H1 (cell line): ENCODE measurements at regions not wholly inside any gene's neighbourhood (a gene's known extent, or its start where the extent isn't known, plus 50 kb on each side); places are given as distances from the start of the nearest gene placed in this dataset.

Source experiments
- CTCF ChIA-PET: fragments of 300-600 bp; sonication (Branson Sonifier 250); formaldehyde crosslinking; loops from one replicate; lab custom pipeline; 2021; ENCODE audit not compliant: partially characterized antibody; lab: Charles Lee
- POLR2A ChIA-PET: fragments of 300-600 bp; sonication (Branson Sonifier 250); formaldehyde crosslinking; loops from one replicate; lab custom pipeline; 2021; ENCODE audit warnings: inconsistent platforms; ENCODE audit not compliant: partially characterized antibody; lab: Charles Lee
- DNase-seq, 2 experiments: peaks; one replicate each; pipeline versions ENCODE4 v3.0.0 to v3.0.0-alpha.2; 2010 to 2022; ENCODE audit warnings: low spot score in 2 of 2, low read depth in 1 of 2, mixed read lengths in 1 of 2
- FAIRE-seq: peaks from 2 replicates; lab custom pipeline; 2011; peaks lifted over from hg19 to GRCh38; lab: Jason Lieb, UNC
- H2AFZ ChIP-seq: 2 replicates; pipeline ENCODE4 v1.8.1; 2012; ENCODE audit warnings: low read length, inconsistent platforms
- H2AK5ac ChIP-seq: 2 replicates; pipeline ENCODE4 v1.6.1; 2013; ENCODE audit warnings: low read depth, low read length
- H2BK120ac ChIP-seq: replicated peaks from 2 replicates; pipeline ENCODE3; 2013; ENCODE audit warnings: low read depth, low read length, inconsistent platforms
- H2BK12ac ChIP-seq: 2 replicates; pipeline ENCODE4 v1.6.1; 2013; ENCODE audit warnings: low read depth, low read length
- H2BK15ac ChIP-seq: 2 replicates; pipeline ENCODE4 v1.6.1; 2013; ENCODE audit warnings: low read length
- H2BK20ac ChIP-seq: 2 replicates; pipeline ENCODE4 v1.6.1; 2013; ENCODE audit warnings: low read length
- H2BK5ac ChIP-seq: 2 replicates; pipeline ENCODE4 v1.6.1; 2013; ENCODE audit warnings: low read depth, low read length
- H3K14ac ChIP-seq: 2 replicates; pipeline ENCODE4 v1.6.1; 2013; ENCODE audit warnings: inconsistent platforms; ENCODE audit not compliant: insufficient read length
- H3K18ac ChIP-seq: 2 replicates; pipeline ENCODE4 v1.6.1; 2013; ENCODE audit warnings: low read length; ENCODE audit errors: extremely low read depth
- H3K23ac ChIP-seq: 2 replicates; pipeline ENCODE4 v1.6.1; 2013; ENCODE audit warnings: inconsistent platforms; ENCODE audit not compliant: insufficient read length
- H3K23me2 ChIP-seq: 2 replicates; pipeline ENCODE4 v1.6.1; 2013; ENCODE audit warnings: low read depth, low read length
- H3K27ac ChIP-seq: 2 replicates; pipeline ENCODE4 v1.6.1; 2011; ENCODE audit warnings: low read depth, low read length, inconsistent platforms
- H3K27me3 ChIP-seq, 4 experiments: replicated peaks in 1 of 4; 1 replicate in 1 of 4; 2 replicates in 3 of 4; pipeline versions ENCODE4 v1.6.1 to v1.8.1; 2011 to 2013; ENCODE audit warnings: low read length in 3 of 4, mild to moderate bottlenecking in 3 of 4, inconsistent platforms in 2 of 4, mixed read lengths in 2 of 4, moderate library complexity in 1 of 4; ENCODE audit not compliant: control insufficient read depth in 3 of 4, insufficient read depth in 3 of 4; ENCODE audit errors: extremely low read depth in 1 of 4
- H3K36me3 ChIP-seq, 4 experiments: 2 replicates each; pipeline versions ENCODE4 v1.6.1 to v1.8.1; 2011 to 2013; ENCODE audit warnings: mild to moderate bottlenecking in 4 of 4, low read length in 3 of 4, moderate library complexity in 2 of 4, control low read depth in 1 of 4, inconsistent platforms in 1 of 4; ENCODE audit not compliant: insufficient read depth in 4 of 4, control insufficient read depth in 2 of 4
- H3K4ac ChIP-seq: replicated peaks from 2 replicates; pipeline ENCODE3; 2013; ENCODE audit warnings: low read length, low read depth, mixed read lengths, inconsistent platforms; ENCODE audit not compliant: insufficient read length
- H3K4me1 ChIP-seq, 4 experiments: replicated peaks in 1 of 4; 1 replicate in 1 of 4; 2 replicates in 3 of 4; pipeline versions ENCODE4 v1.6.1 to v1.8.1; 2011 to 2013; ENCODE audit warnings: low read length in 3 of 4, inconsistent platforms in 2 of 4, mixed read lengths in 1 of 4; ENCODE audit not compliant: insufficient read depth in 4 of 4, control insufficient read depth in 3 of 4
- H3K4me2 ChIP-seq, 2 experiments: 2 replicates each; pipeline versions ENCODE4 v1.6.1 to v1.8.1; 2011 to 2013; ENCODE audit warnings: low read depth in 2 of 2, low read length in 2 of 2, control low read depth in 1 of 2, inconsistent platforms in 1 of 2, mild to moderate bottlenecking in 1 of 2; ENCODE audit not compliant: insufficient read depth in 1 of 2
- H3K4me3 ChIP-seq, 4 experiments: fragments of 200-600, 300-600 bp in 1 of 4; sonication (generic), shearing (Covaris generic), sonication (Bioruptor Twin) in 1 of 4; 2 replicates each; pipeline versions ENCODE4 v1.5.1 to v1.8.1; 2011 to 2016; ENCODE audit warnings: low read length in 4 of 4, low read depth in 3 of 4, control low read depth in 2 of 4, inconsistent platforms in 2 of 4, mild to moderate bottlenecking in 2 of 4, mixed read lengths in 1 of 4, moderate library complexity in 1 of 4; ENCODE audit not compliant: insufficient read depth in 2 of 4; ENCODE audit errors: extremely low read depth in 1 of 4
- H3K56ac ChIP-seq: replicated peaks from 2 replicates; pipeline ENCODE3; 2013; ENCODE audit warnings: low read depth, mild to moderate bottlenecking, mixed read lengths, low read length, inconsistent platforms; ENCODE audit not compliant: insufficient read length
- H3K79me1 ChIP-seq: 2 replicates; pipeline ENCODE4 v1.6.1; 2013; ENCODE audit warnings: low read depth, low read length, control low read depth
- H3K79me2 ChIP-seq, 2 experiments: 2 replicates each; pipeline versions ENCODE4 v1.6.1 to v1.8.1; 2012 to 2013; ENCODE audit warnings: low read length in 2 of 2, mild to moderate bottlenecking in 2 of 2, inconsistent platforms in 1 of 2; ENCODE audit not compliant: insufficient read depth in 2 of 2, control insufficient read depth in 1 of 2
- H3K9ac ChIP-seq, 4 experiments: replicated peaks in 1 of 4; 1 replicate in 1 of 4; 2 replicates in 3 of 4; pipeline versions ENCODE4 v1.6.1 to v1.8.1; 2011 to 2013; ENCODE audit warnings: low read depth in 3 of 4, low read length in 3 of 4, control low read depth in 2 of 4, mild to moderate bottlenecking in 2 of 4, moderate library complexity in 2 of 4, inconsistent platforms in 1 of 4; ENCODE audit errors: extremely low read depth in 1 of 4
- H3K9me3 ChIP-seq, 2 experiments: 2 replicates each; pipeline versions ENCODE4 v1.6.1 to v1.8.1; 2012 to 2013; ENCODE audit warnings: mild to moderate bottlenecking in 2 of 2, moderate library complexity in 2 of 2, control low read depth in 1 of 2, inconsistent platforms in 1 of 2, low read depth in 1 of 2, low read length in 1 of 2, mixed read lengths in 1 of 2; ENCODE audit not compliant: insufficient read depth in 2 of 2
- H4K20me1 ChIP-seq, 2 experiments: replicated peaks in 1 of 2; 2 replicates each; pipeline versions ENCODE3 to v1.8.1; 2011 to 2013; ENCODE audit warnings: inconsistent platforms in 2 of 2, low read length in 2 of 2, mild to moderate bottlenecking in 1 of 2; ENCODE audit not compliant: insufficient read depth in 2 of 2, control insufficient read depth in 1 of 2
- H4K5ac ChIP-seq: 2 replicates; pipeline ENCODE4 v1.6.1; 2013; ENCODE audit warnings: low read length, low read depth, mixed read lengths, inconsistent platforms; ENCODE audit not compliant: insufficient read length
- H4K8ac ChIP-seq: 2 replicates; pipeline ENCODE4 v1.8.0; 2013; ENCODE audit warnings: mild to moderate bottlenecking, moderate library complexity, low read length, inconsistent platforms; ENCODE audit not compliant: insufficient read depth; ENCODE audit errors: extremely low read depth
- H4K91ac ChIP-seq: replicated peaks from 2 replicates; pipeline ENCODE3; 2013; ENCODE audit warnings: low read length, mixed read lengths, inconsistent platforms; ENCODE audit not compliant: insufficient read length
- ATF2 ChIP-seq: IDR thresholded peaks from 2 replicates; pipeline ENCODE4 v1.6.1; 2012; ENCODE audit warnings: low read length, inconsistent platforms
- E2F6 ChIP-seq: IDR thresholded peaks from 2 replicates; pipeline ENCODE4 v1.6.1; 2012; ENCODE audit warnings: inconsistent platforms
- FOSL1 ChIP-seq: IDR thresholded peaks from 2 replicates; pipeline ENCODE4 v1.6.1; 2011; ENCODE audit warnings: mild to moderate bottlenecking, low read depth, low read length, moderate library complexity; ENCODE audit not compliant: insufficient read depth
- HDAC6 ChIP-seq: IDR thresholded peaks from one replicate; pipeline ENCODE4 v1.7.1; 2012; ENCODE audit warnings: low read depth, mild to moderate bottlenecking, inconsistent platforms, low read length, moderate library complexity
- MAFK ChIP-seq: IDR thresholded peaks from 2 replicates; pipeline ENCODE4 v1.6.1; 2012; ENCODE audit warnings: low read depth, mild to moderate bottlenecking, improper control_type of control experiment, low read length
- SP2 ChIP-seq: IDR thresholded peaks from 2 replicates; pipeline ENCODE4 v1.6.1; 2012; ENCODE audit warnings: mild to moderate bottlenecking, low read length, inconsistent platforms
- WGBS, 2 experiments: shearing (Covaris generic) in 1 of 2; methylation state at CpG; one replicate each; pipeline versions ENCODE4 v1.1.6 to v1.1.7; 2013 to 2015; ENCODE audit warnings: low lambda C conversion rate in 2 of 2, mixed read lengths in 2 of 2, inconsistent platforms in 1 of 2, low coverage in 1 of 2, missing lambda C conversion rate in 1 of 2; ENCODE audit not compliant: insufficient replicate concordance in 2 of 2, insufficient coverage in 1 of 2, insufficient read length in 1 of 2; ENCODE audit errors: extremely low coverage in 1 of 2, missing lambda C conversion rate in 1 of 2; 5-methylcytosine and 5-hydroxymethylcytosine counted together

- H3K4me3 ChIP-seq, result no peak overlapping the region
- no peaks in the 10 kb centered on the region for H3K79me2 ChIP-seq
- no peaks in the 10 kb centered on the region for H4K20me1 ChIP-seq
- ChIA-PET CTCF (interaction anchor here (0.6 kb wide), 1 partner anchor 35 kb away, joined by 3 read pairs; no protein-coding TSS in a partner anchor), POLR2A (no interaction called here)
- no peak overlapping the region for H2BK20ac ChIP-seq
- 97% methylated on average over 4 of the region's 4 CpGs; no CpG with 5 or more reads in 1 of the 2 experiments for WGBS, 2 experiments
- no peak overlapping the region for H2BK5ac ChIP-seq
- H3K18ac ChIP-seq, result no peak overlapping the region
- H3K79me1 ChIP-seq, result no peaks in the 10 kb centered on the region
- no peak overlapping the region for H2BK12ac ChIP-seq
- H3K9ac ChIP-seq, result no peak overlapping the region
- DNase-seq, result no peak
- no peak overlapping the region for H3K27ac ChIP-seq
- no peak overlapping the region for H4K91ac ChIP-seq
- no peak overlapping the region for H2AFZ ChIP-seq
- no peak for TF ChIP-seq SP2
- TF ChIP-seq FOSL1, result no peak
- no peak for TF ChIP-seq MAFK
- no peak for TF ChIP-seq ATF2
- no peak for TF ChIP-seq HDAC6
- no peak for TF ChIP-seq E2F6
- no peak for FAIRE-seq
- H3K23ac ChIP-seq, result no peak overlapping the region
- H4K5ac ChIP-seq, result no peak overlapping the region
- no peaks in the 10 kb centered on the region for H3K36me3 ChIP-seq
- no peaks in the 10 kb centered on the region for H3K9me3 ChIP-seq
- no peak overlapping the region for H3K4me2 ChIP-seq
- H2AK5ac ChIP-seq, result no peak overlapping the region
- H3K23me2 ChIP-seq, result no peaks in the 10 kb centered on the region
- H2BK120ac ChIP-seq, result no peak overlapping the region
- no peak overlapping the region for H3K4ac ChIP-seq
- no peak overlapping the region for H4K8ac ChIP-seq
- no peak overlapping the region for H3K56ac ChIP-seq
- H3K14ac ChIP-seq, result no peak overlapping the region
- H3K27me3 ChIP-seq, result no peaks in the 10 kb centered on the region
- H3K4me1 ChIP-seq, result 0 out of 7 replicates have a peak, but pooled peaks cover 0 to 3% (median 0%) of the 10 kb centered on the region in 4 experiments
- no peak overlapping the region for H2BK15ac ChIP-seq
Observed at GRCh38 chr2:77864426-77864825, 342.2 kb upstream of the LRRTM4 start.
